Activated CD4-positive, alpha-beta memory T cell treated with anti-CD3 and anti-CD28 coated beads, Interleukin-2, amount 10 ng/mL, durations not matched to agents 7 days and 5 days (primary cell): ENCODE measurements at regions not wholly inside any gene's neighbourhood (a gene's known extent, or its start where the extent isn't known, plus 50 kb on each side); places are given as distances from the start of the nearest gene placed in this dataset.

Experiments used
- CTCF ChIA-PET: fragments of 350-600 bp; sonication (Branson Sonifier 250); formaldehyde crosslinking; loops from one replicate; lab custom pipeline; 2021; ENCODE audit warnings: antibody characterized with exemption, inconsistent platforms; lab: Charles Lee
- POLR2A ChIA-PET: fragments of 350-600 bp; sonication (Branson Sonifier 250); formaldehyde crosslinking; loops from one replicate; lab custom pipeline; 2021; ENCODE audit warnings: antibody characterized with exemption; lab: Charles Lee
- DNase-seq: peaks from one replicate; pipeline ENCODE4 v3.0.0-alpha.2; 2020
- H3K27ac Mint-ChIP-seq: one replicate; pipeline ENCODE4 v1.8.0; 2021; ENCODE audit warnings: mild to moderate bottlenecking, mixed read lengths
- H3K27me3 Mint-ChIP-seq: one replicate; pipeline ENCODE4 v1.8.0; 2021; ENCODE audit warnings: mixed read lengths
- H3K36me3 Mint-ChIP-seq: one replicate; pipeline ENCODE4 v1.8.0; 2021; ENCODE audit warnings: low read depth, mixed read lengths
- H3K4me1 Mint-ChIP-seq: one replicate; pipeline ENCODE4 v1.8.0; 2021; ENCODE audit warnings: mixed read lengths
- H3K4me3 Mint-ChIP-seq: one replicate; pipeline ENCODE4 v1.8.0; 2021; ENCODE audit warnings: mild to moderate bottlenecking, mixed read lengths
- H3K9me3 Mint-ChIP-seq: one replicate; pipeline ENCODE4 v1.8.0; 2021; ENCODE audit warnings: mixed read lengths

- POLR2A ChIA-PET = no interaction called here
- Mint-ChIP-seq H3K36me3 (no peaks in the 10 kb centered on the region), H3K4me3 (no peak overlapping the region), H3K4me1 (no peaks in the 10 kb centered on the region), H3K9me3 (peaks cover 7% of the 10 kb centered on the region), H3K27ac (no peak overlapping the region), H3K27me3 (no peaks in the 10 kb centered on the region)
- CTCF ChIA-PET = no interaction called here
- DNase-seq = no peak
These were observed 745.5 kb upstream of the NRSN1 start for GRCh38 chr6:23380465-23380864.

- no peaks in the 10 kb centered on the region for H3K27me3 Mint-ChIP-seq
- H3K9me3 Mint-ChIP-seq = peaks cover 13% of the 10 kb centered on the region
- no peak overlapping the region for H3K27ac Mint-ChIP-seq
- ChIA-PET POLR2A (no interaction called here), CTCF (no interaction called here)
- DNase-seq = no peak
- no peak overlapping the region for H3K4me3 Mint-ChIP-seq
- H3K4me1 Mint-ChIP-seq = no peaks in the 10 kb centered on the region
- no peaks in the 10 kb centered on the region for H3K36me3 Mint-ChIP-seq
These were observed 737.8 kb upstream of the NRSN1 start for GRCh38 chr6:23388086-23388783.

- ChIA-PET CTCF (no interaction called here), POLR2A (no interaction called here)
- Mint-ChIP-seq H3K9me3 (peaks cover 13% of the 10 kb centered on the region), H3K4me3 (no peak overlapping the region), H3K36me3 (no peaks in the 10 kb centered on the region), H3K27me3 (no peaks in the 10 kb centered on the region), H3K27ac (no peak overlapping the region), H3K4me1 (no peaks in the 10 kb centered on the region)
- no peak for DNase-seq
These were observed 736.6 kb upstream of the NRSN1 start for GRCh38 chr6:23389386-23389785.

GRCh38 chr6:23390221-23390620 lies 735.8 kb upstream of the NRSN1 start:
- POLR2A ChIA-PET = no interaction called here
- no peak for DNase-seq
- H3K9me3 Mint-ChIP-seq = peaks cover 13% of the 10 kb centered on the region
- H3K4me3 Mint-ChIP-seq = no peak overlapping the region
- CTCF ChIA-PET = no interaction called here
- no peaks in the 10 kb centered on the region for H3K27me3 Mint-ChIP-seq
- no peak overlapping the region for H3K27ac Mint-ChIP-seq
- no peaks in the 10 kb centered on the region for H3K4me1 Mint-ChIP-seq
- no peaks in the 10 kb centered on the region for H3K36me3 Mint-ChIP-seq

GRCh38 chr6:23394681-23395080 lies 731.3 kb upstream of the NRSN1 start:
- Mint-ChIP-seq H3K27ac (no peak overlapping the region), H3K36me3 (no peaks in the 10 kb centered on the region), H3K4me1 (no peaks in the 10 kb centered on the region), H3K4me3 (no peak overlapping the region), H3K9me3 (peaks cover 2% of the 10 kb centered on the region), H3K27me3 (no peaks in the 10 kb centered on the region)
- ChIA-PET CTCF (no interaction called here), POLR2A (no interaction called here)
- DNase-seq = no peak

GRCh38 chr6:23395381-23395780 lies 730.6 kb upstream of the NRSN1 start:
- ChIA-PET CTCF (no interaction called here), POLR2A (no interaction called here)
- no peak for DNase-seq
- H3K4me1 Mint-ChIP-seq = no peaks in the 10 kb centered on the region
- no peaks in the 10 kb centered on the region for H3K27me3 Mint-ChIP-seq
- no peaks in the 10 kb centered on the region for H3K36me3 Mint-ChIP-seq
- H3K9me3 Mint-ChIP-seq = peaks cover 2% of the 10 kb centered on the region
- no peak overlapping the region for H3K27ac Mint-ChIP-seq
- no peak overlapping the region for H3K4me3 Mint-ChIP-seq

- no peaks in the 10 kb centered on the region for H3K4me1 Mint-ChIP-seq
- no peaks in the 10 kb centered on the region for H3K27me3 Mint-ChIP-seq
- DNase-seq = no peak
- no peak overlapping the region for H3K27ac Mint-ChIP-seq
- H3K4me3 Mint-ChIP-seq = no peak overlapping the region
- H3K9me3 Mint-ChIP-seq = peaks cover 4% of the 10 kb centered on the region
- ChIA-PET CTCF (no interaction called here), POLR2A (no interaction called here)
- no peaks in the 10 kb centered on the region for H3K36me3 Mint-ChIP-seq
These were observed 729.1 kb upstream of the NRSN1 start for GRCh38 chr6:23396949-23397348.

GRCh38 chr6:23403460-23403859 lies 722.6 kb upstream of the NRSN1 start:
- H3K36me3 Mint-ChIP-seq = no peaks in the 10 kb centered on the region
- H3K4me1 Mint-ChIP-seq = no peaks in the 10 kb centered on the region
- H3K4me3 Mint-ChIP-seq = no peak overlapping the region
- H3K27ac Mint-ChIP-seq = no peak overlapping the region
- DNase-seq = no peak
- peaks cover 14% of the 10 kb centered on the region for H3K9me3 Mint-ChIP-seq
- POLR2A ChIA-PET = no interaction called here
- H3K27me3 Mint-ChIP-seq = no peaks in the 10 kb centered on the region
- CTCF ChIA-PET = no interaction called here

GRCh38 chr6:23409531-23409930 lies 716.5 kb upstream of the NRSN1 start:
- H3K9me3 Mint-ChIP-seq = peaks cover 20% of the 10 kb centered on the region
- H3K27me3 Mint-ChIP-seq = no peaks in the 10 kb centered on the region
- no peak overlapping the region for H3K4me3 Mint-ChIP-seq
- H3K4me1 Mint-ChIP-seq = no peaks in the 10 kb centered on the region
- DNase-seq = no peak
- POLR2A ChIA-PET = no interaction called here
- H3K36me3 Mint-ChIP-seq = no peaks in the 10 kb centered on the region
- no peak overlapping the region for H3K27ac Mint-ChIP-seq
- CTCF ChIA-PET = no interaction called here

- no peaks in the 10 kb centered on the region for H3K4me1 Mint-ChIP-seq
- H3K27ac Mint-ChIP-seq = no peak overlapping the region
- DNase-seq = no peak
- no peaks in the 10 kb centered on the region for H3K36me3 Mint-ChIP-seq
- no peak overlapping the region for H3K4me3 Mint-ChIP-seq
- CTCF ChIA-PET = no interaction called here
- H3K9me3 Mint-ChIP-seq = peaks cover 20% of the 10 kb centered on the region
- POLR2A ChIA-PET = no interaction called here
- H3K27me3 Mint-ChIP-seq = no peaks in the 10 kb centered on the region
These were observed 715.6 kb upstream of the NRSN1 start for GRCh38 chr6:23410439-23410838.

GRCh38 chr6:23412770-23413169 lies 713.2 kb upstream of the NRSN1 start:
- no peaks in the 10 kb centered on the region for H3K4me1 Mint-ChIP-seq
- POLR2A ChIA-PET = no interaction called here
- no peak overlapping the region for H3K27ac Mint-ChIP-seq
- no peaks in the 10 kb centered on the region for H3K36me3 Mint-ChIP-seq
- no peaks in the 10 kb centered on the region for H3K27me3 Mint-ChIP-seq
- H3K4me3 Mint-ChIP-seq = no peak overlapping the region
- CTCF ChIA-PET = no interaction called here
- peaks cover 20% of the 10 kb centered on the region for H3K9me3 Mint-ChIP-seq
- no peak for DNase-seq

- Mint-ChIP-seq H3K4me3 (no peak overlapping the region), H3K27me3 (no peaks in the 10 kb centered on the region), H3K4me1 (no peaks in the 10 kb centered on the region), H3K27ac (no peak overlapping the region), H3K9me3 (peaks cover 16% of the 10 kb centered on the region), H3K36me3 (no peaks in the 10 kb centered on the region)
- POLR2A ChIA-PET = no interaction called here
- DNase-seq = no peak
- CTCF ChIA-PET = no interaction called here
These were observed 712.5 kb upstream of the NRSN1 start for GRCh38 chr6:23413327-23414050.

- no peaks in the 10 kb centered on the region for H3K27me3 Mint-ChIP-seq
- H3K4me3 Mint-ChIP-seq = no peak overlapping the region
- H3K9me3 Mint-ChIP-seq = peaks cover 15% of the 10 kb centered on the region
- ChIA-PET CTCF (no interaction called here), POLR2A (no interaction called here)
- no peak for DNase-seq
- no peak overlapping the region for H3K27ac Mint-ChIP-seq
- H3K36me3 Mint-ChIP-seq = no peaks in the 10 kb centered on the region
- H3K4me1 Mint-ChIP-seq = no peaks in the 10 kb centered on the region
These were observed 712.0 kb upstream of the NRSN1 start for GRCh38 chr6:23414051-23414445.

GRCh38 chr6:23414922-23415321 lies 711.1 kb upstream of the NRSN1 start:
- no peaks in the 10 kb centered on the region for H3K27me3 Mint-ChIP-seq
- POLR2A ChIA-PET = no interaction called here
- CTCF ChIA-PET = no interaction called here
- no peak overlapping the region for H3K4me3 Mint-ChIP-seq
- H3K4me1 Mint-ChIP-seq = no peaks in the 10 kb centered on the region
- no peak overlapping the region for H3K27ac Mint-ChIP-seq
- DNase-seq = no peak
- H3K9me3 Mint-ChIP-seq = peaks cover 13% of the 10 kb centered on the region
- no peaks in the 10 kb centered on the region for H3K36me3 Mint-ChIP-seq
